ENCODE measurements at regions not wholly inside any gene's neighbourhood (a gene's known extent, or its start where the extent isn't known, plus 50 kb on each side); places are given as distances from the start of the nearest gene placed in this dataset.

- H3K4me3 ChIP-seq (ENCODE audit: low read depth, low read length, poor library complexity, severe bottlenecking) = no peak overlapping the region
- H2AFZ ChIP-seq (ENCODE audit: low read length) = no peak overlapping the region
- H3K9ac ChIP-seq (ENCODE audit: low read length) = no peak overlapping the region
- no peaks in the 10 kb centered on the region for H3F3A ChIP-seq (ENCODE audit: insufficient read depth, low read length)
- H3K27me3 ChIP-seq (ENCODE audit: insufficient read depth, low read length) = no peaks in the 10 kb centered on the region
- no peaks in the 10 kb centered on the region for H3K79me2 ChIP-seq (ENCODE audit: insufficient read depth, low read length)
- no peaks in the 10 kb centered on the region for H3K36me3 ChIP-seq (ENCODE audit: insufficient read depth, low read length)
- H3K27ac ChIP-seq (ENCODE audit: low read depth, low read length, poor library complexity, severe bottlenecking) = no peak overlapping the region
- H3K4me1 ChIP-seq (ENCODE audit: insufficient read depth, low read length, severe bottlenecking) = no peaks in the 10 kb centered on the region
- no peaks in the 10 kb centered on the region for H3K9me2 ChIP-seq (ENCODE audit: low read depth, low read length)
- no peaks in the 10 kb centered on the region for H4K20me1 ChIP-seq (ENCODE audit: insufficient read depth, low read length)
- no peak for TF ChIP-seq EZH2 (IDR thresholded peaks at IDR 0.05; ENCODE audit: borderline replicate concordance, low read length)
- no peak for TF ChIP-seq CTCF (IDR thresholded peaks at IDR 0.05; ENCODE audit: low read length)
- H3K4me2 ChIP-seq (ENCODE audit: low read length) = no peak overlapping the region
- no peaks in the 10 kb centered on the region for H3K9me3 ChIP-seq (ENCODE audit: low read length)
Observed at GRCh38 chr2:160878618-160879017, 281.6 kb upstream of the TANK start.

GRCh38 chr2:160882906-160883305 is 277.3 kb upstream of the TANK start:
- Histone ChIP-seq H3K27me3 (ENCODE audit: insufficient read depth, low read length) (no peaks in the 10 kb centered on the region), H4K20me1 (ENCODE audit: insufficient read depth, low read length) (no peaks in the 10 kb centered on the region), H3K4me3 (ENCODE audit: low read depth, low read length, poor library complexity, severe bottlenecking) (no peak overlapping the region), H3K4me2 (ENCODE audit: low read length) (no peak overlapping the region), H3F3A (ENCODE audit: insufficient read depth, low read length) (no peaks in the 10 kb centered on the region), H3K79me2 (ENCODE audit: insufficient read depth, low read length) (no peaks in the 10 kb centered on the region), H3K36me3 (ENCODE audit: insufficient read depth, low read length) (no peaks in the 10 kb centered on the region), H3K27ac (ENCODE audit: low read depth, low read length, poor library complexity, severe bottlenecking) (no peak overlapping the region), H3K4me1 (ENCODE audit: insufficient read depth, low read length, severe bottlenecking) (no peaks in the 10 kb centered on the region), H2AFZ (ENCODE audit: low read length) (no peak overlapping the region), H3K9me2 (ENCODE audit: low read depth, low read length) (no peaks in the 10 kb centered on the region), H3K9me3 (ENCODE audit: low read length) (no peaks in the 10 kb centered on the region), H3K9ac (ENCODE audit: low read length) (no peak overlapping the region)
- TF ChIP-seq EZH2 (IDR thresholded peaks at IDR 0.05; ENCODE audit: borderline replicate concordance, low read length) = no peak
- no peak for TF ChIP-seq CTCF (IDR thresholded peaks at IDR 0.05; ENCODE audit: low read length)

GRCh38 chr2:160884056-160884455 is 276.2 kb upstream of the TANK start:
- Histone ChIP-seq H3K4me2 (ENCODE audit: low read length) (no peak overlapping the region), H3K4me1 (ENCODE audit: insufficient read depth, low read length, severe bottlenecking) (no peaks in the 10 kb centered on the region), H3K27me3 (ENCODE audit: insufficient read depth, low read length) (no peaks in the 10 kb centered on the region), H3K9ac (ENCODE audit: low read length) (no peak overlapping the region), H2AFZ (ENCODE audit: low read length) (no peak overlapping the region), H3K9me2 (ENCODE audit: low read depth, low read length) (no peaks in the 10 kb centered on the region), H3K4me3 (ENCODE audit: low read depth, low read length, poor library complexity, severe bottlenecking) (no peak overlapping the region), H3F3A (ENCODE audit: insufficient read depth, low read length) (no peaks in the 10 kb centered on the region), H3K79me2 (ENCODE audit: insufficient read depth, low read length) (no peaks in the 10 kb centered on the region), H3K27ac (ENCODE audit: low read depth, low read length, poor library complexity, severe bottlenecking) (no peak overlapping the region), H3K36me3 (ENCODE audit: insufficient read depth, low read length) (no peaks in the 10 kb centered on the region), H4K20me1 (ENCODE audit: insufficient read depth, low read length) (no peaks in the 10 kb centered on the region), H3K9me3 (ENCODE audit: low read length) (no peaks in the 10 kb centered on the region)
- no peak for TF ChIP-seq EZH2 (IDR thresholded peaks at IDR 0.05; ENCODE audit: borderline replicate concordance, low read length)

- no peak overlapping the region for H3K9ac ChIP-seq (ENCODE audit: low read length)
- H3K4me1 ChIP-seq (ENCODE audit: insufficient read depth, low read length, severe bottlenecking) = no peaks in the 10 kb centered on the region
- H3K27me3 ChIP-seq (ENCODE audit: insufficient read depth, low read length) = no peaks in the 10 kb centered on the region
- no peaks in the 10 kb centered on the region for H3K9me3 ChIP-seq (ENCODE audit: low read length)
- H3K79me2 ChIP-seq (ENCODE audit: insufficient read depth, low read length) = no peaks in the 10 kb centered on the region
- no peak overlapping the region for H3K4me3 ChIP-seq (ENCODE audit: low read depth, low read length, poor library complexity, severe bottlenecking)
- TF ChIP-seq EZH2 (IDR thresholded peaks at IDR 0.05; ENCODE audit: borderline replicate concordance, low read length) = no peak
- no peak for TF ChIP-seq CTCF (IDR thresholded peaks at IDR 0.05; ENCODE audit: low read length)
- H3K27ac ChIP-seq (ENCODE audit: low read depth, low read length, poor library complexity, severe bottlenecking) = no peak overlapping the region
- H3K36me3 ChIP-seq (ENCODE audit: insufficient read depth, low read length) = no peaks in the 10 kb centered on the region
- no peaks in the 10 kb centered on the region for H3F3A ChIP-seq (ENCODE audit: insufficient read depth, low read length)
- H4K20me1 ChIP-seq (ENCODE audit: insufficient read depth, low read length) = no peaks in the 10 kb centered on the region
- H2AFZ ChIP-seq (ENCODE audit: low read length) = no peak overlapping the region
- H3K9me2 ChIP-seq (ENCODE audit: low read depth, low read length) = no peaks in the 10 kb centered on the region
- no peak overlapping the region for H3K4me2 ChIP-seq (ENCODE audit: low read length)
Observed at GRCh38 chr2:160889439-160890170, 270.6 kb upstream of the TANK start.
